Urothelium cell line (cell line): ENCODE measurements at regions not wholly inside any gene's neighbourhood (a gene's known extent, or its start where the extent isn't known, plus 50 kb on each side); places are given as distances from the start of the nearest gene placed in this dataset.

Experiments used
- DNase-seq: peaks from one replicate; pipeline ENCODE4 v3.0.0; 2011; ENCODE audit warnings: low spot score, mixed read lengths
- FAIRE-seq: peaks from 2 replicates; lab custom pipeline; 2011; peaks lifted over from hg19 to GRCh38; lab: Jason Lieb, UNC

DNA sequence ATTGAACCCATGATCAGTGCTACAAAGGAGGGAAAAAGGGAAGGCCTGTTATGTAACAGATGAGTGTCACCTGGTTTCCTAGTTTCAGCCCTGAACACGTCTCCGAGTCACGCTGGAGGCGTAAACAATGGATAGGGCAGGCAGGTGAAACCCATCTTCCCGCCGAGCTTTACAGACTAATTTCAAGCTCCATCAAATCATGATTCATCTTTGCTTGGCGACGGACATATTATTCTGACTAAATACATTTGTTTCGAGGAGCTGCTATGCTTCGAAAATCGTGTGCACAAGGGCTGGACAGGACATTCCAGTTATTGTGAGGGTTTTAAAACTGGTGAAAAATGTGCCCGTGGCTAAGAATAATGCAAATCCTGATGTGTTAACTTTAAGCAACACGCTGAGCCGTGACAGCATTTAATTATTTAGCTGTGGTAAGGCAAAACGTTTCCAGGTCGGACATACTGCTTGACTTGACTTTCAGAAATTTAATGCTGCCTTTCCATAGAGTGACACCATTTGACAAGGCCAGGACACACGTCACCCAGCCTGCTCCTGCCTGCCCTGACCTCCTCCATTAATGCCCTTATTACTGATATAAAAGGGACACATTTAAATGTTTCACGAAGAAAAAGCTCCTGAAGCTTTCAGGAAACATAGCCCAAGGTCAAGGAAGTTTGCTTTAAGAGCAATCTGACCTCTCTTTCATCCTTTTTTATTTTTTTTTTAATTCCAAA is 1203.5 kb upstream of the TMEM132C start:
- no peak for FAIRE-seq
- no peak for DNase-seq

DNA sequence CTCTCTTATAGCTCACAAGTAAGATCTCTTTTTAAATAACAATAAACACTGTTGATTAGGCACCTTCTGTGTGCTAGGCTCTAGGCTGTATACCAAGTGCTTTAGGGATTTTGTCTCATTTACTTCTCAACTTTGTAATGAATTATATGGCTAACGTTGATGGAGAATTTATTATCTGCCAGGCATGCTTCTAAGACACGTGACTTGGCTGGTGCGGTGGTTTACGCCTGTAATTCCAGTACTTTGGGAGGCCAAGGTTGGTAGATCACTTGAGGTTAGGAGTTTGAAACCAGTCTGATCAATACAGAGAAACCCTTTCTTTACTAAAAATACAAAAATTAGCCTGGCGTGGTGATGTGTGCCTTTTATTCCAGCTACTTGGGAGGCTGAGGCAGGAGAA is 1202.8 kb upstream of the TMEM132C start:
- DNase-seq (no peak), FAIRE-seq (no peak)

DNA sequence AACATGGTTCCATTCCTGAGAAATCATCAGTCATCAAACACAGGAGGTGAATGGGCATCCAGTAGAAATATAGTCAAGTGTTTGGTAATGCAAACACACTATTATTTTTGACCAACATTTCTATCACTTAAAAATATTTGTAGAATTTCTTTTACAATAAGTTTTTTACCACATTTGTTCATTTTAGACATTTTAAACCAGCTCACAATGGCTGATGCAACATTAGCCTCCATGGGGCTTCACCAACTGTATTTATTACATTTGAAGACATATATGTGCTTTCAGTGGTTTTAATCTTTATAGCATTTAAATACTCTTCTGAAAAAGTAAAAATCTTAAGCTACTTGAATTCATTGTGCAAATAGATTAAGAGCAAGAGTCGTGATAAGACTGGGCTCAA is 1201.4 kb upstream of the TMEM132C start:
- FAIRE-seq (no peak), DNase-seq (no peak)

DNA sequence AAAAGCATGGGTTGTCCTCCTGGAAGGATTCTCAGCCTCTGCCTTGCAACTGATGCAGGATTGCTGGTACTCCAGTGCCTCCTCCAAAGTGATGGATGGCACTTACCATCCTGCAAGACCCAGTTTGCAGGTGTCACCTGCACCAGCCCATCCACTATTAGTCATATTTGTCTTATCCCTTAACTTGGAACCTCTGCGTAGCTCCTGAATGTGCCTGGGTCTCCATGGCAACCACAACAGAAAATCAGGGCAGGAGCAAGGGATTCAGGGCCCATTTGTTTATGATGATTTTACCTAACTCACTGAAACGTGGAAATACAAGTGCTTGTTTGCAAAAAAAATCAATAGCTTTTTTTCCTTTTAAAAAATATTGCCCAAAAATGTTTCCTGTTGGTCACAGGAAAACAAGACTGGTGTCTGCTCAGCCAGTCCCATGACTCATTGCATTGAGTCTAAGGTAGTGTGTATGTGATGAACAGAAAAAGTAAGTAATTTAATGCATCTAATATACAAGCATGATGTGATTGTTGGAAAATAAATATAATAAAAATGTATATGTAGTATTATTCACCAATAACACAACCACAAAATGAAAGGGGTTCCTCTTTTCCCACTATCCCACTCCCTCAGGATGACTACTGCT is 1196.3 kb upstream of the TMEM132C start:
- FAIRE-seq = no peak
- no peak for DNase-seq

DNA sequence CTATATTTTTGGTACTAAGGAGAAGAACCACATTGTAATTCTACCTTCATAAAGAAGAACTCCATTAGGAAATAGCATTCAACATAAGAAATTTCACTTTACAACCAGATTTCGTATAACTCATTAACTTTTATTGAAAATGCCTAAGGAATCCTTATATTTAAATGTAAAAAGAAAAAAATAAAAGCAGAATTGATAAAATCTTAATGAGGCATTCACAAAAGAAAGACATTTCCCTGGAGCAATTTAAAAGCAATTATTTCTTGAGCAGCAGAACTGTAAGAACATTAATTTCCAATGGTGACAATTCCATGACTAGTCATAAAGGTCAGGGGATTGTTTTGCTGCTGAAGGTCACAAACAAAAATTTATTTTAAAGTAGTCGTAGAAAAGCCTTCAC is 1192.8 kb upstream of the TMEM132C start:
- no peak for DNase-seq
- no peak for FAIRE-seq

DNA sequence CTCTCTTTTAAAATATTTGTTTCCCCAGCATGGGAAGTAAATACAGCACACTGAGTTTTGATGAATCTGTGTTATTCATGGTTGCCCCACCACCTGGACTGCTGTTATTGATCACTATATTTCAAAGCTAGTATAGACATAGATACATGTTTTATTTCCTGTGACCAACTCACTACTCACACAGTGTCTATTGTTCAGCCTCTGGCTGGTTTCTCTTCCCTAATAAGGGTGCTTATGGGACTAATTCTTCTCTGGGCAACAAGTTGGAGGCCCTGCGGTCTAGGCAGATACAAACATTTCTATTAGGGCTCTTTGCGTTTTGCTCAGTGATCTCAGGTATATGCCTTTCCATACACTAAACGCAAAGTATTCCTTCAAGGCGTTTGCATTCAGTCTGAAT is 1191.0 kb upstream of the TMEM132C start:
- no peak for FAIRE-seq
- DNase-seq = no peak

DNA sequence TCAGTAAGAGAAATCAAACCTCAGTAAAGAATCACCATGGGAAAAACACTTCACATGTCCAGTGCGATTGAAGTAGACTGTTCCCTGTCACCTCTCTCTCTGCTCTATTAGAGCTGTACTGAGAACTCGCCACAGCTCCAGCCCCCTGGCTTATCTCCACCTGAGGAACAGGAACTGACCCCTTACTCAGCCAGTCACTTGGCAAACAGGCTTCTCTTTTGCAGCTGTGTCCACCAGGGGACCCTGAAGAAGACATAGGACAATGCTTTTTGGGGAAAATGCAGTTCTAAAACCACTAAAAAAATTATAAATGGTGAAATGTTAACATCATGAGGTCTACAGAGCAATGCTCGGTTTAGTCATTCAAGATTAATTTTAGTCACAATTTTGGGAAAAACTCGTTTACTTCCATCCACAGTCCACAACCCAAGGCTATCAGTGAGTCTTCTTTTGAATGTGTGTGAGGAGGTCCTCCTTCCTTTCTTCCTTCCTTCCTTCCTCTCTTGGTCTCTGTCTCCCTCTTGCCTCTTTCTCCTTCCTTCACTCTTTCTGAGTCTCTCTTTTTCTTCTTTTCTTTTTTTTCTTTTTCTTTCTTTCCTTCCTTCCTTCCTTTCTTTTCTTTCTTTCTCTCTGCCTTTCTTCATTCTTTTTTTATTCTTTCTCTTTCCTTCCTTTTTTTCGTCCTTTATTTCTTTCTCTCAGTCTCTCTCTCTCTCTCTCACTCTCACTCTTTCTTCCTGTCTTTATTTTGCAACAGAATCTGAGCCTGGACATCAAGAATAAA is 1189.5 kb upstream of the TMEM132C start:
- no peak for DNase-seq
- no peak for FAIRE-seq

DNA sequence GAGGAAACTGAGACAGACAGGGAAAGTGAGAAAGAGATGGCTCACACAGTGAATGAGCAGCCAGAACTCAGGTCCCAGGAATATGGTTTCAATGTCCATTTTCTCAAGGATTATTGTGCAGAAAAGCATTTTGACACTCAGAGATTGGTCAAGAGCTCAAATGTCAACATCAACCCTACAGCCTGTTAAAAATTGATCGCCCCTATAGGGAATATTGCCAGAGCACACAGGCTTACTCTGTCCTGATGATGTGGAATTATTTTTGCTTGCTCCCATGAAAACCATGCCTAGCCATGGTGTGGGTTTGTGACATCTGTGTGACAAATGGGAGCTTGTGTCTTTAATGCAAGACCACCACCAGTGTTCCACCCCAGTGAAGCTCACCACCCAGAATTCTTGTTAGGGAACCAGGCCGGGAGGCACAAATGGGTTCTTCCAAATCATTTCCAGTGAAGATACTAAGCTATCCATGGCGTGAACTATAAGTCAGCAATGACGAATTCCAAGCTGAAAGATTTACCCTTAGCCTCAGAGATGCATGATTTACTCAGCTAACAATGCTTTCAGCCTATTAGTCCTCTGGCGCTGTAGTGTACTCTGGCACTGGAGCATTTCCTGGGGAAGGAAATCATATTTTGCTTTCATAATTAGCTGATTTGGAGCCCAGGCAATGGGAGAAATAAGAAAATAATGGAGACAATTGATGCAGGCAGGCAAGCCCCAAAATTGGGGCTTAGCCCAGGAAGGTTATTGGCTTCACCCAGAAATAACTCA is 1188.2 kb upstream of the TMEM132C start:
- FAIRE-seq = peak; percentile 13
- no peak for DNase-seq

DNA sequence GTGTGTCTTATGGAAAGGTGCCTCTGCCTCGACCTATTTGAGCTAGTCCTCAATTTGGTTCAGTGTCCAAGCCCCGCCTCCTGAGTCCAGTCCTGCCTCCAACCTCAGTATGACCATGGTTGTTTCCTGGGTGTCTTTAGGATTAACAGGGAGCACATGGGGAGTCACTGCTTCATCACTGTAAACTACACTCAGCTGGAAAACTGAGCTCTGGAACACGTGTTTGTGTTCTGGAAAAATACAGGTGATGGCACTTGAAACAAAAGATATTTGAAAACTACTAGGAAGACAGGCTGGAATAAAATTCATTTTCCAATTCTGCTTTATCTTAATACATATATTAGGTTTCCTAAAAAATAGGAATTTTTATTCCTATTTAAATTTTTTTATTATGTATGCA is 1187.3 kb upstream of the TMEM132C start:
- DNase-seq = no peak
- no peak for FAIRE-seq

DNA sequence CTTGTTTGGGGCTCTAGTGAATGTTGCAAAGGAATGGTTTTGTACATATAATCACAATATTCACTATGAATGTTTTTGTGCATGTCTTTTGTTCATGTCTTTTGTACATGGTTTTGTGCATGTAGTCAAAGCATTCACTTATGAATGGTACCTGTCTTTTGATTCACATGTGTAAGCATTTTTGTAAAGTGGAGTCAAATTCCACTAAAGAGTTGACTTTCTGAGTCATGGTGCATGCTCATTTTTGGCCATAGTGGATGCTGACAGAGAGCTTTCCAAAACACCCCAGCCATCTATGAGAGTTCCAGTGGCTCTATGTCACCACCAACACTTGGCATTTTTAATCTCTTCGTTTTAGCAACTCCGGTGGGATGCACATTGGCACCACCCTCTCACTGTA is 1185.9 kb upstream of the TMEM132C start:
- FAIRE-seq (no peak), DNase-seq (no peak)

DNA sequence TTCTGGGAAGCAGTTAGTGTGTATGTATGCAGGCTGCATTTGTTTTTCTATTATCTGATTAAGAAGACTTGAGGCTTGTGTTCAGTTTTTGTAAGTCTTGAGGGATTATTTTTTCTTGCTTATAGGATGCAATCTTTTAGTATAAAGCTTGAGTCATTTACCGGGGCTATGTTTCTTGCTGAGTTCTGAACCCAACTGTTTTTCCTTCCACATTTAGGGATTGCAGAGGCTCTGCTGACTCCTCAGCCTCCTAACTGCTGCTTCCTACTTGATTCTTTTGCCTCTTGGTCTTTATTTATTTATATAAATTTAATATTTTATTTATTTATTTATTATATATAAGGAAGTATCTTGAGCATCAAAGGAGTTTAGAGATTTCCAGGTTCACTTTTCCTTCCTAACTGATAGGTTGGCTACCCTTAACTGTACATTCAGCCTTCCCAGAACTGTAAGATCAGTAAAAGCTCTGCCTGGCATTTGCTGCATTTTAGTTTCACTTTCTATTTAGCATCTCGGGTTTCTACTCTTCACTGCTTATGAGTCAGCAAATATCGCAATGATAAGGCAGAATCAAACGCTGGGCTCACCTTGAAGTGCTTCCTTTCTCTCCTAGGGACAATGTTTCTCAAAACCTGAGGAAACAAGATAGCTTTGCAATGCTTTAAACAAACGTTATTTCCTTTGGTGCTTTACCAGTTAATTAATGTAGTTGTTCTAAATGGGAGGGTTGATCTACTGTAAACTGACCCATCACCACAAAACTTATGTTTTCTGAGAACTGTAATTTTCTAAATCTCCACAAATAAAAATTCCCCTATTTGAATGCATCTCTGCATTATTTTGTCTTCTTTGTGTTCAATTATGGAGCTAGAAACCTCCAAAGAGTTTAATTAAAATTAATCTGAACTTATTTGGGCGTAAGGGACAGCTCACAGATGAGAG is 1183.7 kb upstream of the TMEM132C start:
- peak; percentile 67 for DNase-seq
- no peak for FAIRE-seq

DNA sequence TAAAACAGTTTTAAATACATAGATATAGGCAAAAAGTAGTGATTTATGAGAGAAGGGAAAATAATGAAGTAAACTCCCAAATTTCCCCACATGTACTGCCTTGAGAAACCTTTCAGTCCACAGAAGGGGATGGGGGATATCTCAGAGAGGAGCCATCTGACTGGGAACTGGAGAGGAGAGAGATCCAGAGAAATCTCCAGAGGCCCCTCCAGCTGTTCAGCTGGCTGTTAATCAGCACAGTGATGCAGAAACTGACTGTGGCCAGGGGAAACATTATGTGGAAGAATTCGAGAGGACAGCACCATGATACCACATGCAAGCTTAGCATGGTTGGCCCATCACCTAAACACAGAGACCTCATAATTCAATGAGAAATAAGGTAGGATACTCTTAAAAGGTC is 1165.9 kb upstream of the TMEM132C start:
- FAIRE-seq = no peak
- DNase-seq = no peak

DNA sequence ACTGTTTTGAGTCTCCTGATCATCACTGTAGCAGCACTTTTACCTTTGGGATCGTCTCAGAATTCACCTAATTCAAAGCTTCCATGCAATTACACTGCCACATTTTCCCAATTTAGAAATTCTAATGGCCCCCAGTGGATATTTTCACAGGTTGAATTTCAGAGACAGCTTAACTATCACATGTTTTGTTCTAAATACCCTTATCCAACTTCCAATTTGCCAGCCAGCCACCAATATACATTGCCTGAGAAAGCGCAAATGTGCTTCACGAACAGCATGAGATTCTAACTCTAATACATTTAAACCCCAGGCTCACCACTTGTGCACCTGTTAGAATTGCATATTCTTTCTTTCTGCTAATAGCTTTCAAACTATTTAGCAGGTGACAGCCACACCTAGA is 1160.9 kb upstream of the TMEM132C start:
- no peak for DNase-seq
- no peak for FAIRE-seq

DNA sequence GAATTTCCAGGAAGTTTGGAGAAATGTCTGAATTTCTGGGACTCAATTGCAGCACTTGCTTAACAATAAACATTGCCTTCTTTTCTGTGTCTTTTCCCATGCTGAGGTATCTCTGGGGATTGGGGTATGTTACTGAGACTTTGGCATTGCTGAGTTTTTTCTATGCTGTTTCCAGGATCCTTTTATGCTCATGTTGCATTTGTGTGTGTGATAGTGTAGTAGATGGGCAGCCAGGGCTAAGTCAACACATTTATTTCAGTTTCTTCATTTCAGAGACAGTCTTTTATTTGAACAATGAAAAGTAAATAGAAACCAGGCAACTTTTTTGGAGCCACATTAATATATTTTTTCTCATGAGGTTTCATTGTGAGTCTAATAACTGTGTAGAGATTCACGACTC is 1160.3 kb upstream of the TMEM132C start:
- no peak for DNase-seq
- no peak for FAIRE-seq

DNA sequence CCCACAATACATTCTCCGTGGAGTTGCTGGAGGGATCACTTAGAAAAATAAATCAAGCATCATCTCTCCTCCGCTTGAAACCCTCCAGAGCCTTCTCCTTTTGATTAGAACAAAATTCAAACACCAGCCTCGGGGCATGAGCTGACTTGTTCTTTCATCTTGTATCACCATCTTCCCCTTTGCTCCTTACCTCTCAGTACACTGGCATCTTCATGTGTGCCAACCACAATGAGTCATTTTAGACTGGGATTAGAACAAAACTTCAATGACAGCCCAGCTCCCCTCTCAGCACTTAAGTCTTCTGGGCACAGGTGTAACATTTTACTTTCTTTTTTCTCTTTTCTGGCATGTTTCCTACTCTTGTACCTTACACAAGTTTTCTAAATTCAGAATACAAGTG is 1159.2 kb upstream of the TMEM132C start:
- FAIRE-seq (no peak), DNase-seq (peak; percentile 50)

DNA sequence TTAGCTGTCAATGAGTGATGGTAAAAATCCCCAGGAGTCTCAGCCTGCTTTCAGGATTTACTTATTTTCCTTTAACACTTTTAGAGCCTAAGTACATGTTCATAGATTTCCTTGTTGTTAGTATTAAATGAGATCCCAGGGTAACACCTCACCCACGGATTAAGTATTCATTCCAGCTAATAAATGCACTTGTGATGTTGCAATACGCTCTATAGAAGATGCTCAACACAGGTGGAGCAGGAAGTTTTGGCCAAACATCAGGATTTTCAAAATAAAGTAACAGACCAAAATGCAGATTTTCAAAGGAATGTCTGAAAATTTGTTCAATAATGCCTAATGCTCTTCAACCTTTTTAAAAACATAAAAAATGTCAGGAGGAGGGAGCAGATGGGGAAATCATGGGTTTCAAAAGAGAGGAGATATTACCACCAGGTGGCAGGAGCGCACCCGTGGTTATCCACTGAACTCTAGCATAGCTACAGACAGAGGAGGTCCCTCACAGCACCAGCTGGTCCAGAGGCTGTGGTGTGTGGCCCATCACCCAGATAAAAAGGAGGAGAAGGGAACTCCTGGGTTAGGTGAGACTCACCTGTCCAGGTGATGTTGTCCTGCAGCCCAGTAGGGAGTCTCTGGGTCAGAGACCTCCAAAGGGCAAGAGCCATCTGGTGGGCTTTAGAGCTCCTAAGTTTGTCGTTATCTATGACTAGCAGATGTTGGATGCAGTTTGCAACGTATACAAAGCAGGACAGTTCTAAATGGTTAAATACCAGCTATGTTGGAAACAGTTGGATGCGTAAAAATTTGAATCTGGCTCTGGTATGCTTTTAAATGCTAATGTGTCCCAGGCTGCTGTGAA is 1158.4 kb upstream of the TMEM132C start:
- peak; percentile 55 for DNase-seq
- no peak for FAIRE-seq

DNA sequence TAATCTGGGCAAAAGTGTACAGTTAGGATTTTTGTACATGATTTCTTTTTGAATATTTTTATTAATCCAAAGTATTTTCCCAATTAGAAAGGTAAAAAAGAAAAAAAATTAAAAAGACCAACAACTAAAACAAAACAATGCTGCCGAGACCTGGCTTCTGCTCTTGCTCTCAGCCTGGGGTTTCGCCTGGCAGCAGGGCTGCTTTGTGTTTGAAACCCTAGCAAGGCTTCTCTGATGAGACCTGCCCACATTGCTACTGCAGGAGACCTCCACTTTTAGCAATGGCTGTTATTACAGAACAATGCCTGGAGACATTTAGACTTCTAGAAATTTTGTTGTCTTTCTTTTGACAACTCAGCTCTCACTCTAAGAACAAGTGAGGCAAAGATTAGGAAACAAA is 1153.0 kb upstream of the TMEM132C start:
- DNase-seq = no peak
- no peak for FAIRE-seq

DNA sequence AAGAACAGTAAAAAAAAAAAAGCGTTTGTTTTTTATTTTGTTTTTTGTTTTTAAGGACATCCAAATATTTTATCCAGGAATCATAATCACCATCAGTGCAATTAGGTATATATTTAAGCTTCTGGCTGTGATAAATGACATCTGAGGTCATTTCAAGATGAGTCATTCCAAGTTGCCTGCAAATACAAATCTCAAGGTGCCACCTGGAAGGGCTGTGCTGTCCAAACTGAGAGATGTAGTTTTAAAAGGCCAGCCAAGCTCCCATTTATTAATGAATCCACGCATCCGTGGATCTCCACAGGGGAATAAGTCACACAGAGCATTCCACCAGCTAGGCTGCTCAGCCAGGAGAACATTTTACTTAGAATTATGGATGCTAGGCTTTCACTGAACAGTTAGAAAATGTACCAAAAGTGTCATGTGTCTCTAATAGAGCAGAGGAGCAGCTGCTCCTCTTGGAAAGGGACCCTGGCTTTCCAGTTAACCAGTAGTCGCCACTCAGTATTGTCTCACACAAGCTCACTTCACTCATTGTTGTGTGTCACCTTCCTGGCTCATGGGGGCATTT is 1151.4 kb upstream of the TMEM132C start:
- no peak for FAIRE-seq
- peak; percentile 12 for DNase-seq

DNA sequence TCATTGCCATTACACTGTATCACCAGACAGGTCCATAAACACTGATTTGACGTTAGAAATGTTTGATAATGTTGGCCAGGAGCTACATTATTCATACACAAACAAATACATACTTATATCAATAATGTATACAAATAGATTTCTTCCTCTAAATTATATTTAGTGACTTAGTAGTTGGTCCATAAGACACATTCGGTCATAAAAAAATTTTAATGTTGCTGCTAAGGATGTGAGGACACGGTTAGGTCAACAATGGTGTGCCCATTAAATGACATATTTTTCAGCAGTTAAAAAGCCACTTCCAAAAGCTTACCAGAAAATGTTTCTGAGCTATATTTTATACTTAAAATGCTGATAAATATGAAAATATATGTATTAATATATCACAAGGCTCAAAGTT is 1148.7 kb upstream of the TMEM132C start:
- no peak for FAIRE-seq
- no peak for DNase-seq
